ENCODE measurements at regions not wholly inside any gene's neighbourhood (a gene's known extent, or its start where the extent isn't known, plus 50 kb on each side); places are given as distances from the start of the nearest gene placed in this dataset.

DNA sequence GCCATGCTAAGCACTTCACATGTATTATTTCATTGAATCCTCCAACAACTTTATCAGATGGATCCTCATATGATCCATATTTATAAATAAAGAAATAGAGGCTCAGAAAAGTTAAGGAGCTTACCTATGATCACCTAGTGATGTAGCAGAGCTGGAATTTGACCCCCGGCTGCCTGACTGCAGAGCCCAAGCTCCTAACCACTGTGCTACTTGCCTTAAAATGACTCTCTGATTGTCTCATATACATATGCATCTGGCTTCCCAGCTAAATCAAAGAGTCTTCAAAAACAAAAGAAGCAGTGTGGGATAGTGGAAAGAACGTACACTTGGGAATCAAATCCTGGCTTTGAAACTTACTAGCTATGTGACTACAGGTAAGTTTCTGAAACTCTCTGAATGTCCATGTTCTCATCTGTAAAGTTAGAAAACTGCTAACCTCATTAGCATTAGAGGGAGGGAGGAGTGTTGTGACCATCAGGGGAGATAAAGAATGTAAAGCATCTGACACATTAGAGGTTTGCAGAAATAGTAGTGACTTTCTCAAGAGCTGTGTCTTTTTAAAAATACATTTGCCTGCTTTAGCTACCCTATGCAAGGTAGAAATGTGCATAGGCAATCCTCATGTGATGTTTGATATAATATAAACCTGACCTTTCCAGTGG is 67.2 kb upstream of the BARHL2 start (continued):
- TF ChIP-seq JUN (IDR thresholded peaks at IDR 0.05; ENCODE audit: low read depth, low read length) (no peak), SAP30 (IDR thresholded peaks at IDR 0.05; ENCODE audit: insufficient read depth, insufficient replicate concordance, low read length) (no peak), CBX8 (IDR thresholded peaks at IDR 0.05; ENCODE audit: borderline replicate concordance, low read depth, low read length) (no peak), TEAD4 (IDR thresholded peaks at IDR 0.05; ENCODE audit: low read depth, low read length) (no peak), POLR2A (IDR thresholded peaks at IDR 0.05; ENCODE audit: control extremely low read depth in 1 of 2, low read depth in 2 of 2, low read length in 2 of 2) (no peak), NRF1 (IDR thresholded peaks at IDR 0.05; ENCODE audit: low read depth, low read length) (no peak), SP2 (IDR thresholded peaks at IDR 0.05; ENCODE audit: low read length) (no peak), PHF8 (conservative IDR thresholded peaks at IDR 0.05; ENCODE audit: low read depth, low read length) (no peak), SIN3A (conservative IDR thresholded peaks at IDR 0.05 in 1 of 2, IDR thresholded peaks at IDR 0.05 in 1 of 2; ENCODE audit: low read depth in 1 of 2, low read length in 2 of 2) (no peak)

All from H1 (cell line).